Cardiac fibroblast (primary cell): ENCODE measurements at regions not wholly inside any gene's neighbourhood (a gene's known extent, or its start where the extent isn't known, plus 50 kb on each side); places are given as distances from the start of the nearest gene placed in this dataset.
A peak's percentile ranks its signal among the peaks of the same experiment; 100 is the strongest.

Experiments used
- DNase-seq, 2 donors: peaks; one replicate each; pipeline versions ENCODE4 v3.0.0 to v3.0.0-alpha.2; 2010; ENCODE audit warnings: low read depth in 2 of 2
- H3K4me3 ChIP-seq, 2 donors: replicated peaks in 1 of 2; 1 replicate in 1 of 2; 2 replicates in 1 of 2; pipeline ENCODE4 v1.5.1; 2011; ENCODE audit warnings: low read depth in 2 of 2, low read length in 2 of 2, mild to moderate bottlenecking in 2 of 2, moderate library complexity in 1 of 2
- TF ChIP-seq, protein P1 (sequence below): IDR thresholded peaks from one replicate; pipeline ENCODE4 v1.5.1; 2011; ENCODE audit warnings: low read depth, mild to moderate bottlenecking, low read length, inconsistent platforms

DNA sequence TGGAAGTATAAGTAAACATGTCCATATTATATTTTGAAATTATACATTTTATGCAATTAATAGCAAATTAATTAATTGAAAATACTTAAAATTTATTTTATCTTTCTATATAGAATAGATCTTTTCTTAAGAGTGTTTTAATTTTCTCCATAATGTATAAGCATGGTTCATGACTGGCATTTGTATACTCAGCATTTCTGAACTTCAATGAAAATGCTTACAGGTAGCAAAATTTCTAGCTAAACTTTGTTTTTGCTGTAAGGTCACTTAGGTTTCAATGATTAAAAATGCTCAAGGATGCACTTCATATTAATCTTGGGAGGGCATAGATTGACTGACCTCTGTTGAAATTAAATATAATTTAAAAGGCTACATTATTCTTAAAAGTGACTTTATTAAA is 1108.1 kb downstream of the BRINP3 start:
- H3K4me3 ChIP-seq, result no peak overlapping the region
- TF ChIP-seq, protein P1, sequence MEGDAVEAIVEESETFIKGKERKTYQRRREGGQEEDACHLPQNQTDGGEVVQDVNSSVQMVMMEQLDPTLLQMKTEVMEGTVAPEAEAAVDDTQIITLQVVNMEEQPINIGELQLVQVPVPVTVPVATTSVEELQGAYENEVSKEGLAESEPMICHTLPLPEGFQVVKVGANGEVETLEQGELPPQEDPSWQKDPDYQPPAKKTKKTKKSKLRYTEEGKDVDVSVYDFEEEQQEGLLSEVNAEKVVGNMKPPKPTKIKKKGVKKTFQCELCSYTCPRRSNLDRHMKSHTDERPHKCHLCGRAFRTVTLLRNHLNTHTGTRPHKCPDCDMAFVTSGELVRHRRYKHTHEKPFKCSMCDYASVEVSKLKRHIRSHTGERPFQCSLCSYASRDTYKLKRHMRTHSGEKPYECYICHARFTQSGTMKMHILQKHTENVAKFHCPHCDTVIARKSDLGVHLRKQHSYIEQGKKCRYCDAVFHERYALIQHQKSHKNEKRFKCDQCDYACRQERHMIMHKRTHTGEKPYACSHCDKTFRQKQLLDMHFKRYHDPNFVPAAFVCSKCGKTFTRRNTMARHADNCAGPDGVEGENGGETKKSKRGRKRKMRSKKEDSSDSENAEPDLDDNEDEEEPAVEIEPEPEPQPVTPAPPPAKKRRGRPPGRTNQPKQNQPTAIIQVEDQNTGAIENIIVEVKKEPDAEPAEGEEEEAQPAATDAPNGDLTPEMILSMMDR, result no peak
- no peak for DNase-seq

DNA sequence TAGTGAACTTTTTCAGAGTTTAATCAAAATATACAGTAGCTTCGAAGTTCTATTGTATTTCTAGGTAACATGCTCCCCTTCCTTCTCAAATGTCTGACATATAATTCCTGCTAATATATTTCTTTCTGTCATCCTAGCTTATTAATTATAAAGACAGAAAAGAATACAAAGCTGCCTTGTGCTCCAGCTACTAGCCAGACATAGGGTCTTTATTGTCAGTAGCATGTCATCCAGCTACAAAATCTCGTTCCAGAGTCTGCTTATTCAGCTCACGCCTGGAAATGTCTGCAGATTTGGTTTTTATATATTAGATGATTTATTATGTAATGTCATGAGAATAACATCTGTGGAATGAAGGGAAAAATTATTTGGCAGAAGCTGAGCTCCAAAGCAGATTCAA is 1102.8 kb downstream of the BRINP3 start:
- no peak for DNase-seq
- no peak overlapping the region for H3K4me3 ChIP-seq
- TF ChIP-seq, protein P1, result no peak

DNA sequence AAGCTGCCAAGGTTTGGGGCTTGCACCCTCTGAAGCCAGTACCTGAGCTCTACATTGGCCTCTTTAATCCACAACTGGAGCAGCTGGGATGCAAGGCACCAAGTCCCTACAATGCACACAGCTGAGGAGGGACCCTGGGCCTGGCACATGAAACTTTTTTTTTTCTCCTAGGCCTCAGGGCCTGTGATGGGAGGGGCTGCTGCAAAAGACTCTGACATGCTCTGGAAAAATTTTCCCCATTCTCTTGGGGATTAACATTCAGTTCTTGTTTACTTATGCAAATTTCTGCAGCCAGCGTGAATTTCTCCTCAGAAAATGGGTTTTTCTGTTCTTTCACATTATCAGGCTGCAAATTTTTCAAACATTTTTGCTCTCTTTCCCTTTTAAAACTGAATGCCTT is 1072.2 kb downstream of the BRINP3 start:
- DNase-seq, result no peak
- no peak overlapping the region for H3K4me3 ChIP-seq
- TF ChIP-seq, protein P1, result no peak

DNA sequence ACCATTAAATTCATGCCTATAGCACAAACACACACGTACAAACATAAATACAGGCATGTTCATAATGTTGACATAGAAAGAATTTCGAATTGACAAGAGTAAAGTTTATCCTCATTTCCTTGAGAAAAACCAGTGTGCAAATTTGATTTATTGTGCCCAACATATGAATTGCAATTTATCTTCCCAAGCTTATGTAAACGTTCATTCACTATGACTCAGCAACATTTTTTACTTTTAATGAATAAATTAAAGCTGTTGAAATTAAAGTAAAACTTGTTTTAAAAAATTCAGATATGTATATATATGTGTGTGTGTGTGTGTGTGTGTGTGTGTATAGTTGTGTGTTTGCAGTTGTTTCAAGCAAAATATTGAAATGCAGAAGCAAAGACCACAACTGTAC is 1067.9 kb downstream of the BRINP3 start:
- TF ChIP-seq, protein P1, result no peak
- H3K4me3 ChIP-seq, result no peak overlapping the region
- DNase-seq, result no peak

DNA sequence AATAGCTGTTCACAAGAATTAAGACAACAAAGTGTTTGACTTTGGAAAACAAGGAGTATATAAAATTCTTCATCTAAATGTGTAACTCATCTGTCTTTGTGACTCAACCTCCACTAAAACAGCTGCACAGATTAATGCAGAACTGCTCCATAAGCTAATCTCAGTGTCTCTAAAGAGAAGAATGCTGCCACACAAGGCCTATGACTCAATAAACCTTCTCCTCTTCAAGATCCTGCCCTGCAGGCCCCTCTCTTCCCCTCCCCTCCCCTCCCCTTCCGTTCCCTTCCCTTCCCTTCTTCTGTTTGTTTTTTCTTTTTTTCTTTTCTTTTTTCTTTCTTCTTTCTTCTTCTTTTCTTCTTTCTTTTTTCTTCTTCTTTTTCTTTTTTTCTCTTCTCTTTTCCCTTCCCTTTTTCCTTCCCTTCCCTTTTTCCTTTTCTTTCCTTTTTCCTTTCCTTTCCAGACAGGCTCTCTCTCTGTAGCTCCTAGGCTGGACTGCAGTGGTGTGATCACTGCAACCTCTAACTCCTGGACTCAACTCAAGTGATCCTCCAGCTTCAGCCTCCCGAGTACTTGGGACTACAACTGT is 1052.8 kb downstream of the BRINP3 start:
- DNase-seq, result peak in 1 of 2 donors; percentile 3
- no peak overlapping the region for H3K4me3 ChIP-seq
- TF ChIP-seq, protein P1, result no peak

DNA sequence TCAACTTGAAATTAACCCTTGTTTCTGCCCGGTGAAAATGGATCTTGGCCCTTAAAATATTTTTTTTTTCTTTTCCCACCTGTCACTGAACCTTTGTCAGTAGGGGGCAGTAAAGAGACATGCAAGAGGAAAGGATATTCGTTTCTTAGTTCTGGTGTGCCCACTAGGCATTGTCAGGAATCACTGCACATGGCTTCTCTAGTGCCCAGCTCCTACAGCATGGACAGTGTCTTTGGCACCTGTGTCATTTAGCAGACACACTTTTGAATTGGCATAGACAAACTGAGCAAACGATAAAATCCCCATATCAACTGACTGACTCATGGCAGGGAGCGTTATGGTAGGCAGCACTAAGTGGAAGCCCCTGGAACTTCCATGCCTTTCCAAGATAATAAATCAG is 1048.1 kb downstream of the BRINP3 start:
- no peak overlapping the region for H3K4me3 ChIP-seq
- peak; percentile 19 to 61 for DNase-seq
- TF ChIP-seq, protein P1, result peak; percentile 23

DNA sequence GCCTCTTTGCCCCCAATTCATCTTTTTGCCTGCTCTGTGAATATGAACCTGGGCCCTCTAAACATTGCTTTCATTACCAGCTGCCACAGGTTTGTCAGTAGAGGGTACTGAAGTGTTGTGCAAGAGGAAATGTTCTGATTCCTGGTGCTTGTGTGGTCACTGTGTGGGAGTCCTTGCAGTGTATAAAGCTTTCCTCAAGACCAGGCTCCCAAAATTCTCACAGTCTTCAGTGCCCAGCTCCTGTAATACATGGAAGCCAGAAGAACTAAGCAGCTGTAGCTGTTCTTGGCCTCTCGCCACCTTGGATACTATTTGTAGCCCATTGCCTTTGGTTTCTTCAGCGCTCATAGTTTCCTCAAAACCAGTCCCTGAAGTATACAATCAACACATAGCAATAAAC is 1046.2 kb downstream of the BRINP3 start:
- no peak overlapping the region for H3K4me3 ChIP-seq
- DNase-seq, result peak in 1 of 2 donors; percentile 61
- TF ChIP-seq, protein P1, result no peak
